ACC112 (cell line): ENCODE measurements at regions not wholly inside any gene's neighbourhood (a gene's known extent, or its start where the extent isn't known, plus 50 kb on each side); places are given as distances from the start of the nearest gene placed in this dataset.

Source experiments
- H2AFZ ChIP-seq: fragments of 200-600 bp; sonication (generic); one replicate; pipeline ENCODE4 v1.6.0; 2017; ENCODE audit warnings: antibody characterized with exemption, low read length; ENCODE audit not compliant: unreplicated experiment
- H3K27ac ChIP-seq: fragments of 200-600 bp; sonication (generic); 2 replicates; pipeline ENCODE4 v1.5.1; 2014; ENCODE audit warnings: low read depth, mild to moderate bottlenecking, antibody characterized with exemption, low read length, moderate library complexity
- H3K27me3 ChIP-seq: fragments of 200-600 bp; sonication (generic); 2 replicates; pipeline ENCODE4 v1.6.1; 2014; ENCODE audit warnings: mild to moderate bottlenecking, antibody characterized with exemption, low read length, moderate library complexity, mixed read lengths; ENCODE audit not compliant: insufficient read depth
- H3K36me3 ChIP-seq: fragments of 200-600 bp; sonication (generic); 2 replicates; pipeline ENCODE4 v1.6.1; 2016; ENCODE audit warnings: mild to moderate bottlenecking, antibody characterized with exemption, low read length, moderate library complexity, mixed read lengths; ENCODE audit not compliant: insufficient read depth
- H3K4me1 ChIP-seq: fragments of 200-600 bp; sonication (generic); one replicate; pipeline ENCODE4 v1.6.1; 2016; ENCODE audit warnings: low read length, mixed read lengths; ENCODE audit not compliant: insufficient read depth, unreplicated experiment, control insufficient read depth
- H3K4me3 ChIP-seq: fragments of 200-600 bp; sonication (generic); 2 replicates; pipeline ENCODE4 v1.5.1; 2014; ENCODE audit warnings: mild to moderate bottlenecking, low read depth, low read length
- H3K79me2 ChIP-seq: fragments of 200-600 bp; sonication (generic); one replicate; pipeline ENCODE4 v1.6.0; 2016; ENCODE audit warnings: low read length; ENCODE audit not compliant: control insufficient read depth, unreplicated experiment, insufficient read depth

- no peak overlapping the region for H3K4me3 ChIP-seq
- H3K79me2 ChIP-seq: no peaks in the 10 kb centered on the region
- no peaks in the 10 kb centered on the region for H3K36me3 ChIP-seq
- peaks cover 23% of the 10 kb centered on the region for H3K4me1 ChIP-seq
- H2AFZ ChIP-seq: no peak overlapping the region
- H3K27me3 ChIP-seq: no peaks in the 10 kb centered on the region
- H3K27ac ChIP-seq: no peak overlapping the region
Observed at GRCh38 chr13:30816736-30817135, 81.4 kb downstream of the ALOX5AP start.

DNA sequence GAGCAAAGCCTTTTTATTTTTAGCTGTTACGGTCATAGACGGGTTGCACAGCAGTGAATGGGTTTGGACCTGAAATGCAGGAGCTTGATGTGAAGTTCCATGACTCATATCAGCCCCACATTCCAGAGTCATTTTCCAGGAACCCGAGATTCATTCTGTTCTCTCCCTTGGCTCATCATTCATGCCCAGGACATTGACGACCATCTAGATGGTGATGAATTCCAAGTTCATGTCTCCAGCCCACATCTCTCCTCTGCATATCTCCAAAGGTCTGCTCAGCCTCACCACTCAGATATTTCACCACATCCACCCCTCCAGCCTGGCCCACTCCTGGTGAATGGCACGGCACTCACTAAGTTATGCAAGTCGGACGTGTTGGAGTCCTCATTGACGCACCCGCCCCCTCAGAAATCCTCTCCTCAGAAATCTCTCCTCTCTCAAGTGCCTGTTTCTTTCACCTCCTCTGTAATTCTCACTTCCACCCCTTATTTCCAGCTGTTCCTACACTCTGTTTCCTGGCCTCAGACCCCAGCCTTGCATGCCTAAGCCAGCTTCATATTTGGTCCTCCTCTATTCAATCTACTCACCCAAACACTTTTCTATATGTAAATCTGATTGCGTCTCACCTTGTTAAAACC, 83.1 kb downstream of the ALOX5AP start:
- Histone ChIP-seq H3K27ac (peak overlapping the region; percentile 55), H3K27me3 (no peaks in the 10 kb centered on the region)

GRCh38 chr13:30819136-30819888, 84.0 kb downstream of the ALOX5AP start:
- peak overlapping the region; percentile 55 for H3K27ac ChIP-seq
- H3K27me3 ChIP-seq: no peaks in the 10 kb centered on the region
- H3K36me3 ChIP-seq: no peaks in the 10 kb centered on the region
- H3K4me1 ChIP-seq: peaks cover 23% of the 10 kb centered on the region
- H2AFZ ChIP-seq: no peak overlapping the region
- no peaks in the 10 kb centered on the region for H3K79me2 ChIP-seq
- no peak overlapping the region for H3K4me3 ChIP-seq

More for the DNA sequence above, 83.1 kb downstream of the ALOX5AP start:
- Histone ChIP-seq H3K4me3 (no peak overlapping the region), H3K4me1 (peaks cover 23% of the 10 kb centered on the region), H2AFZ (no peak overlapping the region), H3K79me2 (no peaks in the 10 kb centered on the region), H3K36me3 (no peaks in the 10 kb centered on the region)

DNA sequence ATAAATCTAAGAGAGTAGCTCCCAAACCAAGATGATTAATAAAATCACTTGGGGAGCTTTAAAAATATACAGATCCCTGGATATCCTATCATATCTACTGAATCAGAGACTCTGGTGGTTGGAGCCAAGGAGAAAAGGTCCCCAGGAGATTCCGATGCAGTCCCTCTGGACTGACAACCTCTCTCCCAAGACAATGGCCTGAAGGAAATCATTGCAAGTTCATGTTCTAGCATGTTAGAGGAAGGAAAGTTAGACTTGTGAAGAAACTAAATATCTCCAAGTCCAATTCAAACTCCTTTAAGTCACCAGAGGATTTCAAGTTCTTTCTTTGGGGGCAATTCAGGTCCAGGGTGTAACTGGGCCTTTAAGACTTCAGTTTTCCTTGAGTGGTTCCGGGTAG, 84.7 kb upstream of the MEDAG start:
- H3K36me3 ChIP-seq: no peaks in the 10 kb centered on the region
- H3K27ac ChIP-seq: no peak overlapping the region
- no peak overlapping the region for H2AFZ ChIP-seq
- H3K4me3 ChIP-seq: no peak overlapping the region
- H3K27me3 ChIP-seq: no peaks in the 10 kb centered on the region
- no peaks in the 10 kb centered on the region for H3K79me2 ChIP-seq
- H3K4me1 ChIP-seq: peaks cover 23% of the 10 kb centered on the region

- H3K36me3 ChIP-seq: no peaks in the 10 kb centered on the region
- no peaks in the 10 kb centered on the region for H3K27me3 ChIP-seq
Observed at GRCh38 chr13:30824651-30825050, 81.4 kb upstream of the MEDAG start.

GRCh38 chr13:30826911-30827577, 79.0 kb upstream of the MEDAG start:
- H2AFZ ChIP-seq: no peak overlapping the region
- no peak overlapping the region for H3K4me3 ChIP-seq
- no peaks in the 10 kb centered on the region for H3K27me3 ChIP-seq
- H3K36me3 ChIP-seq: no peaks in the 10 kb centered on the region
- peaks cover 19% of the 10 kb centered on the region for H3K4me1 ChIP-seq
- no peaks in the 10 kb centered on the region for H3K79me2 ChIP-seq
- H3K27ac ChIP-seq: no peak overlapping the region

More at GRCh38 chr13:30824651-30825050, 81.4 kb upstream of the MEDAG start:
- H3K4me3 ChIP-seq: no peak overlapping the region
- no peak overlapping the region for H2AFZ ChIP-seq
- H3K79me2 ChIP-seq: no peaks in the 10 kb centered on the region
- H3K4me1 ChIP-seq: peaks cover 8% of the 10 kb centered on the region
- H3K27ac ChIP-seq: no peak overlapping the region

- H3K27me3 ChIP-seq: no peaks in the 10 kb centered on the region
- no peak overlapping the region for H2AFZ ChIP-seq
- H3K4me1 ChIP-seq: peaks cover 19% of the 10 kb centered on the region
Observed at GRCh38 chr13:30827578-30827925, 78.5 kb upstream of the MEDAG start.

GRCh38 chr13:30829145-30829832, 76.8 kb upstream of the MEDAG start:
- Histone ChIP-seq H3K27me3 (no peaks in the 10 kb centered on the region), H2AFZ (no peak overlapping the region), H3K4me3 (no peak overlapping the region), H3K4me1 (peaks cover 25% of the 10 kb centered on the region), H3K27ac (peak overlapping the region; percentile 49; the same call in 1 of the 2 replicates), H3K36me3 (no peaks in the 10 kb centered on the region), H3K79me2 (no peaks in the 10 kb centered on the region)

More at GRCh38 chr13:30827578-30827925, 78.5 kb upstream of the MEDAG start:
- Histone ChIP-seq H3K4me3 (no peak overlapping the region), H3K36me3 (no peaks in the 10 kb centered on the region), H3K79me2 (no peaks in the 10 kb centered on the region), H3K27ac (no peak overlapping the region)

GRCh38 chr13:30829833-30830637, 76.0 kb upstream of the MEDAG start:
- Histone ChIP-seq H2AFZ (no peak overlapping the region), H3K4me1 (peaks cover 25% of the 10 kb centered on the region), H3K4me3 (no peak overlapping the region), H3K27ac (peak overlapping the region; percentile 49; the same call in 1 of the 2 replicates), H3K27me3 (no peaks in the 10 kb centered on the region), H3K36me3 (no peaks in the 10 kb centered on the region), H3K79me2 (no peaks in the 10 kb centered on the region)

- Histone ChIP-seq H3K27me3 (no peaks in the 10 kb centered on the region), H3K36me3 (no peaks in the 10 kb centered on the region), H3K27ac (no peak overlapping the region), H3K79me2 (no peaks in the 10 kb centered on the region), H3K4me3 (no peak overlapping the region), H3K4me1 (peaks cover 25% of the 10 kb centered on the region), H2AFZ (no peak overlapping the region)
Observed at GRCh38 chr13:30830638-30830965, 75.5 kb upstream of the MEDAG start.
